GM12874 (cell line): ENCODE measurements at regions not wholly inside any gene's neighbourhood (a gene's known extent, or its start where the extent isn't known, plus 50 kb on each side); places are given as distances from the start of the nearest gene placed in this dataset.

Experiments
- CTCF ChIP-seq: IDR thresholded peaks from 2 replicates; pipeline ENCODE4 v1.5.1; 2011; ENCODE audit warnings: low read depth, mild to moderate bottlenecking, control low read depth, low read length, moderate library complexity; ENCODE audit not compliant: insufficient read depth

- TF ChIP-seq CTCF = no peak
Measured at GRCh38 chr3:59680919-59681318, 631.1 kb upstream of the CFAP20DC start.

- TF ChIP-seq CTCF = no peak
Measured at GRCh38 chr3:59677747-59678702, 628.2 kb upstream of the CFAP20DC start.

GRCh38 chr3:59675495-59675894 lies 625.7 kb upstream of the CFAP20DC start:
- no peak for TF ChIP-seq CTCF

GRCh38 chr3:59663076-59663850 lies 613.4 kb upstream of the CFAP20DC start:
- TF ChIP-seq CTCF = no peak

GRCh38 chr3:59660852-59661625 lies 611.2 kb upstream of the CFAP20DC start:
- TF ChIP-seq CTCF = no peak

GRCh38 chr3:59660376-59660775 lies 610.6 kb upstream of the CFAP20DC start:
- no peak for TF ChIP-seq CTCF

GRCh38 chr3:59659755-59660154 lies 609.9 kb upstream of the CFAP20DC start:
- no peak for TF ChIP-seq CTCF
